ELF-1 (cell line): ENCODE measurements at regions not wholly inside any gene's neighbourhood (a gene's known extent, or its start where the extent isn't known, plus 50 kb on each side); places are given as distances from the start of the nearest gene placed in this dataset.
"Not testable (repeated sequence)": the region's sequence is repeated elsewhere in the genome, so short reads cannot be mapped to it uniquely, and the experiment has no call there.

ENCODE experiments used
- DNase-seq: peaks from one replicate; pipeline ENCODE4 v3.0.0-alpha.2; 2016; ENCODE audit warnings: low read depth, low spot score

DNA sequence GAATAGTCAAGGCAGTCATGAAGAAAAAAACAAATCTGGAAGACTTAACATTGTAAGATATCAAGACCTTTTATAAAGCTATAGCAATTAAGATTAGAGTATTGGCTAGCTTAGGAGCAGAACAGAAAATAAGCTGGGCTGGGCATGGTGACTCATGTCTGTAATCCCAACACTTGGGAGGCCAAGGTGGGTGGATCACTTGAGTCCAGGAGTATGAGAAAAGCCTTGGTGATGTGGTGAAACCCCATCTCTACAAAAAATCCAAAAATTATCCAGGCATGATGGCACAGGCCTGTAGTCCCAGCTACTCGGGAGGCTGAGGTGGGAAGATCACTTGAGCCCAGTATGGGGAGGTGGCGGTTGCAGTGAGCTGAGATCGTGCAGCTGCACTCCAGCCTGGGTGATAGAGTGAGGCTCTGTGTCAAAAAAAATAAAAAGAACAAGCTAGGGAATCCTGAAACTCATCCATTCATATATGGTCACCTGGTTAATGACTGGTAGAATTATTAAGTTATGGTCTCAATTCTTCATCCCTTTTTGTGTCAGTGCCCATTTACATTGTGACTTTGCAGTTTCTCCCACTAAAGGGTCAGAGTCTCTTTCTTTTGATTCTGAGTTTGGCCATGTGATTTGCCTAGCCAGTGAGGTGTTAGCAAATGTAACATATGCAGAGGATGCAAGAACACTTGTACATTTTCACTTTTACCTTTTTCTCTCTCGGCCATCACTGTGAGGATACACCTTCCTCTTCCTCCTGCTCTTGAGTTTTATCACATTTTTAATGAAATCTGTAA lies 144.6 kb upstream of the SGCD start:
- DNase-seq, result no peak

DNA sequence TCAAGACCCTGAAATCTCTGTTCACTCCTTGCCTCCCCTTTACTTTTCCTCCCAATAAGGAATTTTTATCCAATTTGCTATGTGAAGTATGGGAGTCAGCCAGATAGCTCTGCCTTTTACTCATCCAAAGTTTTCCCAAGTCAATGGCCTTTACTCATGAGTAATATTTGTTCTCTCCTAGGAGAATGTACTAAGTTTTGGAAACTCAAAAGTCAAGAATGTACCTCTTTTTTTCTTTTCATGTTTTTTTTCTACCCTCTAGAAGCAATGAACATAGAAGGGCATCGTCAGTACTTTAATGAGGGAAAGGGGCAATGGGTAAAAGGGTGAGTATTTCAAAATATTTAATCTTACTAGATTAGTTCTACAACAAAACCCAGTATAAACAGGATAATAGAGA lies 140.2 kb upstream of the SGCD start:
- no peak for DNase-seq

DNA sequence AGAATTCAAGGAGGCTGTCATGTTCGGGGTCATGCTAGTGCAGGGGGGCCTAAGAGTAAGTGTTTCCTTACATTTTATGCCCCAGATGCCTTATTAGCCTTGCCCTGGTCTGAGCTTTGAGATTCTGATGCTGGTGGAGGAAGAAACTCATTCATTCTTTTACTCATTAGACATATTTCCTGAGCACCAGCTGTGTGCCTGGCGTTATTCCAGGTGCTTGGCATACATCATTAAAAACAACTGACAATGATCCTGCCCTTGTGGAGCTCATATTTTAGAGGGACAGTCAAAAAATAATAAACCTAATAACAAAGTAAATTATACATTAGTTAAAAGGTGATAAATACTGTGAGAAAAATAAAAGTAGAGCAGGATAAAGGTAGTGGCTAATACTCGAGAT lies 138.9 kb upstream of the SGCD start:
- DNase-seq, result no peak

DNA sequence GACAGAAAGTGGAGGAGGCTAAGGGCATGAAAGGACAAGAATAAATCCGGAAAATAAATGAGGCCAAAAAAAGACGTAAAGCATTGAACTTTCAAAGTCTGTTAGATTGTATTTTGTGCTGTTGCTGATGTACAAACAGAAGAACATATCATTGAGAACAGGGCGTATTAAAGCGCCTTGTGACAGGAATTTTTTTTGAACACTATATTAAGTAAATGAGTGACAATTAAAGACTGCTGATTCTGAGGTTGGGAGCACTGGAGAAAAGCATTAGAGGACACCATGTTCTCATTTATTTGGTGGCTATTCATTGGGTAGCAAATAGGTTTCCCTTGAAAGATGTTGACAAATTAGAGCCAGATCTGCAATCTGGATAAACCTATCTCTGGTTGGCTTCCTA lies 137.3 kb upstream of the SGCD start:
- no peak for DNase-seq

DNA sequence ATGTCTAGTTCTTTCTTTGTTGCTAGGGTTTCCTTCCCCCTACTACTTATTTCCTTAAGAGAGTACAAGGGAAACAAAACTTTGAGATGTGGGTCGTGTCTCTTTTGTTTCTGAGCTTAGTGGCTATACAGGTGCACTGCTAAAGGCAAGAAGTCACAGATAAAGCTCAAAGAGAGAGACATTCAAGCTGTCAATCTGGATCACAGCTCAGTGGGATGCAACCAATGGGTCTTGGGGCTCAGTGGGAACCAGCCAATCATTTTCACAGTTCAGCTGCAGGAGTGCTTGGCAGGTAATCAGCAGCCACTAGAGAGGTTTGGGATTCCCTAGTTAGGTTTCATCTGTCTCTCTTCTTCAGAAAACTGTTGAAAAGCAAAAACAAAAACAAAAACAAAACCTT lies 135.4 kb upstream of the SGCD start:
- DNase-seq, result no peak

DNA sequence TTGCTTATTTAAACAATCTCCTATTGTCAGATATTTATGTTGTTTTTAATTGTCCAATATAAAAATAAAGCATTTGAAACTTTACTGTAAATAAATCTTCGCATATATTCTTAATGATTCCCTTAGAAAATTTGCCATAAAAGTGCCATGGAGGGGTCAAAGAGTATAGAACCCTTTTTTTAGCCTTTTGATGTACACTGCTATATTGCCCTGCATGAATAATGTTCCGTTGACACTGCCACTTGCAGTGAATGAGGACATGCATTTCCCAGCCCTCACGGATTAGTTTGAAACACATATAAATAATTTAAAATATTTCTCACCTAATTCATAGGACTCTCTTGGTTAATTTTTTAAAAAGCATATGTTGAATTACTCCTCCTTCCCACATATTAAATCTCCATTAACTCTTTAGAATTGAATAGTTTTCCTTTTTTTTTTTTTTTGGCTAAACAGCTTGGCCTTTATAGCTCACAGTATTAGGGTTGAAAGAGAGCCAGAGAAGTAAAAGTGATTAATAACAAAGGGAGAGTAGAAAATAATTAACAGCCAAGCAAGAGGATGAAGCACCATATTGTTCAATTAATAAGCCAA lies 129.8 kb upstream of the SGCD start:
- no peak for DNase-seq

DNA sequence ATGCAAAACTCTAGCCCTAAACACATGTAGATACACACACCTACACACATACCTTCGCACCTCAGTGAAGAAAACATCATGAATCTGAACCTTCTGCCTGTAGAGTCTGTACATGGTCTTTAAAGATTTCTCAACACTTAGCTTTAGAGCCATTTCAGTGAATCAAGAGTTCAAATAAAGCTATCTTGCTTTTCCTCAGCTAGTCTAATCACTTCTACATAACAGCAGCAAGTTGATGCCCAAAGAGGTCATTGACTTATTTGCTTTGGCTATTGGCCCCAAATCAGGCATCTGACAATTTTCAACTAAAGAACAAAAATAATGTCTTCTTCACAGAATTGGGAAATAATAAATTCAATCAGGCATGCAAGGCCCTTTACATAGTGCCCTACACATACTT lies 127.9 kb upstream of the SGCD start:
- DNase-seq, result no peak

DNA sequence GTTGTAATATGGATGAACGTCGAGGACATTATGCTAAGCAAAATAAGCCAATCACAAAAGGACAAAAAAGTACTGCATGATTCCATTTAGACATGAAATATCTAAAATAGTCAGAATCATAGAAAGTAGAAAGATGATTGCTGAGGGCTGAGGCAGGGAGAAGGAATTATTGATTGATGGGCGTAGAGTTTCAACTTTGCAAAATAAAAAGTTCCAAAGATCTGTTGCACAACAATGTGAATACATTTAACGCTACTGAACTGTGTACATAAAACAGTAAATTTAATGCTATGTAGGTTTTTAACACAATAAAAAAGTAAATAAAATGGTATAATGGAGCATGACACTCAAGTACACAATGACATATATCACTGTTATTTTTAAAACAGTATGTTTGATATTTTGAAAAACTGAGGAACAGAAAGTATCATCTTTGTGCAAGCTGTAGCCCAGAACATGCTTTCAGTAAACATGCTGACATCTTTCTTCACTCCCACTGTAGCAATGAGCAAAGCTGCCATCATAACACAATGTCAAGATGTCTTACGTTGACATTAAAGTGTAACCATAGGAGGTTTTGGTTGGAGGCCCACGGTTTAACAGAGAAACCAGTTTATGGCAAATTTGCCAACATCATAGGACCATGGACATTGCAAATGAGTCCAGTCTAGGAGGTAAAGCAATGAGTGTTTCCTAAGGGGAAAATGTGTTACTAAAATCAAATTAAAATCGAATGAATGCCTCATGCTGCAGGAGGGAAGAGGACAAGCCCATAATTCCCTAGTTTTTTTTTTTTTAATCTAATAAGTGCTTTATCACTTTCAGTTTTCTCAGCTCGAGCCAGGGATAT lies 125.8 kb upstream of the SGCD start:
- no peak for DNase-seq

DNA sequence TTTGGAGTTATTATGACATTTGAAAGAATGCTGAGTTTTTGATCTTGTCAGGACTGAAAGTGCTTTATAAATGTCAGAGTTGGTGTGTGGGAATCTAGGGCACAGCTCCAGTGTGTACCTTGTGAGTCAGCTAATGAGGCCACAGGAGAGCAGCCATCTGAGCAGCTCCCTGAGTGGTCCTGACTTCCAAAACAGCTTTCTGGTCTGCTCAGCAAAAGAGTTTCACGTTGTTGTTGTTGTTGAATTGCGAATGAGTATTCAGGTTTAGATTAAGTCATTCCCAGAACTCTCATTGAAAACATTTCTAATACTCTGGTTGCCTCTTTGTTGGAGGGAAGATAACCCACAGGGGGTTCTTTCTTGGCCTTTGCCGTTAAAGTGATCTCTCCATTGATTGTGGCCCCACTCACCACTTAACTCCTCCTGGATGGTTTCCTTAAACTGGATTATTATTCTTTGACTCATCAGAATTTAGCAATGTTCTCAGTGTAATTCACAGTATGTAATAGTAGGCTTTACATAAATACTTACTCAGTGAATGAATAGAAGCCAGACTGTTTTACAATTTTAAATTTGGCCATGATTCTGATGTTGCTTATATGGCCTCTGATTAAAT lies 125.1 kb upstream of the SGCD start:
- no peak for DNase-seq

DNA sequence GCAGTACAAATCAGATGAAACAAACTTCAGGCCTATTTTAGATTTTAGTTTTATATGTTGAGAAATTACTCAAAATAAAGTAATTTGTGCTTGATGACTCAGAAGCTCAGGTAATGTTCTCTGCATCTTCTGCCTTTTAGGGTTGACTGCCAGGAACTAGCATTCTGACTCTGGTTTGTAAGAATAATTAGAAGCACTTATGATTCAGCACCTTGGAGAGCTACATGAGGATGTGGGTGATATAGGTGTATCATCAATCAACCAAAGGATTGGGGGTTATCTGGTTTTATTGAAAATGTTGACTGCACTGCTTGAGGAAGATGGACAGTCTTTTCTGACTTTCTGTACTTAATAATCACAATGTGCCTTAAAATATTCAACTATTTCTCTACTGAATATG lies 118.7 kb upstream of the SGCD start:
- no peak for DNase-seq

DNA sequence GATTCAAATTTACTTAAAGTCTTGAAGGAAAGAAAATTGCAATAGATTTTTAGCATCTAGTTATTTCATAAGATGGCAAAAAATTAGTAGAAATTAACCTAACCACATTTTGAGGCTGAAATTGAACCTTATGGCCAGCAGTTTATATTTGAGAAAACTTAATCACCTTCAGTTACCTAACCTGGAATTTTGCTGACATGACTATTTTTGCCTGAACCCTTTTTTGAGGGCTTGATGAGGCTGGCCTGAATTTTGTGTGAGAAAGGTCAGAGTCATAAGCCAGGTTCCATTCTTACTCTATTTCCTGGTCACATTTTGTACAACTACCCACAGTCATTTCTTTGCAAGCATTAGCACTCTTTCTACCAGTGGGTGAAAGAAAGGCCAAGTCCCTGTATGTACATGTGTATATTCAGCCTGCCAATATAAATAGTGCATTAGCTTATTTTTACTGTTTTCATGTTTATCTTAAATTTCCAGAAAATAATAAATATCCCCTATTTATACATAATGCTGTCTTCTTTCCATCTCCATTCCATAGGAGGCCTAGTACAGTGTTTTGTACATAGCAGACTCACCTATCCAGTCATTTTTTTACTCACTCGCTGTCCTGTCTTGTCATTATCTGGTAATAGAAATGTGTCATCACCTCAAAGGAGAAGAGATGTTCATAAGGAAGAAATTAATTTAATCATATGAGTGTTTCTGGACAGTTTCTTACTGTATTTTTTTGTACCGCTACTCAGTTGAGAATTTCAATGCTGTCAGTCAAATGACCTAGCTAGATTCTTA lies 108.4 kb upstream of the SGCD start:
- DNase-seq, result no peak

DNA sequence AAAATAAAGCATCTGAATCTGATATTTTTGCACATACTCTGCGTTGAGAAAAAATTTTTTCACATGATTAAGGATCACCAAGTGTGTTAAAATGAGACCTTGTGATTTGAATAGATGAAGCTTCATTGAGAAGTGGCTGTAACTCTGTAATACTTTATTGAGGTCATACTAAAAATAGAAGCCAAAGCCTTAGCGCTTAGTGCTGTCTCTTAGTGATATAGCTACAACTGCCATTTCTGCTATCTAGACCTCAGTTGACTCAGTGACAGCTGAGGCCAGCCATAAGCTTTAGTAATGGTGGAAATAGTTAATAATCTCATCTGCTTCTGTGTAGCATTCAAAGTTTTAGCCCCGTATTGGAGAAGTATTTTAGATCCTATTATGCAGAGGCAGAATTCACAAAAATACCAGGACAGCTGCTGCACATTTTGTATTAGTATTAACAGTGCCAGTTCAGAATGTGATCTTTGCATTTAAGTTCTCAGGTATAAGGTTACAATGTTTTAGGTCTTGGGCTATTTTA lies 107.4 kb upstream of the SGCD start:
- no peak for DNase-seq

DNA sequence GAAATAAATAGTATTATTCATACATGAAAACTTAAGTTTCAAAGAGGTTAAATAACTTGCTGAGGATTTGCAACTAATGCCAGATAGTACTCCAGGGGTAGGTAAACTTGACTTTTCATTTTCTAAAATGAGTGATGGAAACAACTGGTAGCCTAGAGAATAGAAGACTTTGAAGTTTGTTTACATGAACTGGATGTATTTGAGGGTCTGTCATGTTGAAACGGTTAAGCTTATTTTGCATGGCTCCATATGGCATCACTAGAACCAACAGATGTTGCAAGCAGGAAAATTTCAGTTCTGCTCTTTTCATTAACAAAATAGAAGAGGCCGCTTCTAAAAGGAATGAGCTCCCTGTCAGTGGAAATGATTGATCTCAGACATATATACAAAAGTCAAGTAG lies 105.1 kb upstream of the SGCD start:
- DNase-seq, result no peak

DNA sequence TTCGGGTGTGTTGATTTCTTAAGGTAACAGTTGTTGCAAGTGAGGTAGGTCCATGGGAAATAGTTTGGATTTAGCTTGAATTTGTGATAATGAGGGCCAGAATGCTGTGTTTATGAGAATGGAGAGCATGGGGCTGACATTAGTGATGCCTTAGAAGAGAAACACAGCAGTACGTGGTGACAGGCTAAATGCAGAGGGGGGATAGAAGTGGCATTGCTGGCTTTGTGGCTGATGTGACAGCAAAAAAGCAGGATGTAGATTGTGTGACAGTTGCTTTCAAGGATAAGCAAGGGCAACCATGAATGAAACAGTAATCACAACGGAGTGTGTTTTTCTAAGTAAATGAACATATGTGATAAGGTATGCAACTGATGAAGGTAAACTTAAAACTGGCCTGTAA lies 103.4 kb upstream of the SGCD start:
- no peak for DNase-seq

DNA sequence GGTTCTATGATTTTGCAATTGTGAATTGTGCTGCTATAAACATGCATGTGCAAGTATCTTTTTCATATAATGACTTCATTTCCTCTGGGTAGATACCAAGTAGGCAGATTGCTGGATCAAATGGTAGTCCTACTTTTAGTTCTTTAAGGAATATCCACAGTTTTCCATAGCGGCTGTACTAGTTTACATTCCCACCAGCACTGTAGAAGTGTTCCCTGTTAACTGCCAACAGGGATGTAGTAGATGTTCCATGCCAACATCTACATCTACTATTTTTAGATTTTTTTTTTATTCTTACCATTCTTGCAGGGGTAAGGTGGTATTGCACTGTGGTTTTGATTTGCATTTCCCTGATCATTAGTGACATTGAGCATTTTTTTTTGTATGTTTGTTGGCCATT lies 100.5 kb upstream of the SGCD start:
- not testable (repeated sequence) for DNase-seq

DNA sequence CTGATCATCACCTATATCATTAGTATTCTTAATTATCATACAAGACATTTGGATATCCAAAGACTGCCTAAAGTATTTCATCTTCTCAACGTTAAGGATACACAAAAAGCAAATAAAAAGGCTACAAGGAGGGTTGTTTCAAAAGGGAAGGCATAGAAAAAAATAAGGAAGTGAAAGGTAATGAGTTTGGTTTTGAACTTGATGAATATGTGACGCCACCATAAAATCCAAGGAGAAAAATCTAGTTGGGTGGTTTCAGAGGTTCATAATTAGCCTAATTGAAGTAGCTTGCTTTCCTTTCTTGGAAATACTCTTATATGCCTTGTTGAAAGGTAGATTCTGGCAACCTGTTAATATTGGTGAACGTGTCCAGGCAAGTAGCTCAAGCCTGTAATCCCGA lies 96.1 kb upstream of the SGCD start:
- DNase-seq, result no peak

DNA sequence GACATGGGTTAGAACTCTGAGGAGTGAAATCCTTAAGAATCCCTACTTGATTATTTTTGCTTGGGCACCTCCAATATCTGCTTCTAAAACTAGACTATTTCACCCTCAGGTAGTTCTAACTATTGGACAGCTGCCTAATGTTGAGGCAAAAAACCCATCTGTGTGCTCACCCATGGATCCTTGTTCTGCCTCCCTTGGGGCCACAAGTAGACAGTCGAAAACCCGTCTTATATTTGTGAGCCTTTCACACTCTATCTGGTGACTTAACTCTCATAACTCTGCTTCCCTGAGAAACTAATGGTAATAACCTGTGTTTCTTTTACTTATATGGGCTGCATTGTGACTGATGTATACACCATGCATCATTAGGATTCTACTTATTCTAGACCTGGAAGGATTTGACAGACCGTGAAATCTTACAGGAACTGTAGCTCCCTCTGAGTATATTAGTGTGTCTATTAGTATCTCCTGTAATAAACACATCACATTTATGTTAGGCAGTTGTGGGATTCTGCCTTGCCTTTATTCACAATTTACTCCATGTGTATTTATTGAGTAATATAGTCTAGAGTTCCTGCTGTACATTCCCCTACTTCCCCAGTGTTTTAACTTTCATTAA lies 94.6 kb upstream of the SGCD start:
- DNase-seq, result no peak

DNA sequence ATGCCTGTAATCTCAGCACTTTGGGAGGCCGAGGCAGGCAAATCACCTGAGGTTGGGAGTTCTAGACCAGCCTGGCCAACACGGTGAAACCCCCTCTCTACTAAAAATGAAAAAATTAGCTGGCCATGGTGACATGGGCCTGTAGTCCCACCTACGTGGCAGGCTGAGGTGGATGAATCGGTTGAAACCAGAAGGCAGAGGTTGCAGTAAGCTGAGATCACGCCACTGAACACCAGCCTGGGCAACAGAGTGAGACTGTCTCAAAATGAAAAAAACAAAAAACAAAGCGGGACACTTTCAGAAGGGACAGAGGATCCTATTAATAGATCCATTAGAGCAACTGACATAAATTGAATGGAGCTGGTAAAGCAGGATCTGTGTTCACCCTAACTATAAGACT lies 89.6 kb upstream of the SGCD start:
- DNase-seq, result no peak

DNA sequence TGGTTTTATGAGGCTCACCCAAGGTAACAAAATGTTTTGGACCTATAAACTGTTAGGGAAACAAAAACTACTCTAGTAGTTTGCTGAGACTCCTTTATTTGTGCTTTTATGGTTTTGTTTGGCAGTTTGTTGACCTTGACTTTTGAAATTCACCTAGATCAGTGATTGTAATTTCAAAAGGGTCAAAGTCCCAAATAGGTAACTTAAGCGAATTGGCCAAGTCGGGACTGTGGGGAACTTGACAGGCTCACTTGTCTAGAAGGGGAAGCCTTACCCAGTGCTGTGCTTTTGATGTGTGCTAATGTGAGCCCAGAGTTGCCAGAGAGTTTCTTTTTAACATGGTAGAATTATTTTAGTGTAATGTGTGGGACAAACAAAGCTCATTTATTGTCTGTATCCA lies 87.2 kb upstream of the SGCD start:
- DNase-seq, result no peak

DNA sequence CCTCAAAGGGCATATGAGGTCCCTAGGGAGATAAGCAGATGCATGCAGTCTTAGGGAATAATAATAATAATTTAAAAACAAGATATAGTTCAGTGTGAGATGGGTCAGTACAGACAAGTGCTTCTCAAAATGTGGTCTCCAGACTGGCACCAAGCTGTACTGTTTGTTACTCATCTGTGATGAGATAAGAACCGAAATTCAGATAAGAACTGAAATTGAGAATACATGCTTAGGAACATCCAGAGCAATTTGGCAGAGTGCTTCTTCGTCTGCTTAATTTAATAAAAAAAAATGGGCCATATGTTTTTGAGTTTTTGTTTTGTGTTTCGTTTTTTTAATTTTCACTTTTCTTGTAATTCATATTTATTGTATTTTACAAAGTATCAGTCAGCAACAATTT lies 86.5 kb upstream of the SGCD start:
- DNase-seq, result no peak

DNA sequence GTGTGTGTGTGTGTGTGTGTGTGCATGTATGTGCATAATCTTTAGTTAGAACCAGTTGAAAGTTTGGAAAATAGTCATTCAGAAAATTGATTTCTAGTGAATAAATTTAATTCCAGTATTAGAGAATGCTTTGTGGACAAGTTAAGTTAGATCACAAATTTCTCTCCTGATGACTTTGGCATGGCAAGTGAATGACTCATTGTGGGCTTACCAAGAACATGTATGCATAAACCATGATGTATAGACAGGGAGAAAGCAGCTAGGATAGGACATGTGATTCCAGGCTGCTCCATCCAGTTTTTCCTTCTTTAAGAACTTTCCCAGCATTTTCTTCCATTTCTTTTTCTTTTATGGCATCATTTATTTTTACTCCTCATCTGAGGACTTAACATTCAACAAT lies 85.7 kb upstream of the SGCD start:
- DNase-seq, result no peak
